HG03175 (cell line): ENCODE measurements at regions not wholly inside any gene's neighbourhood (a gene's known extent, or its start where the extent isn't known, plus 50 kb on each side); places are given as distances from the start of the nearest gene placed in this dataset.
A peak's percentile ranks its signal among the peaks of the same experiment; 100 is the strongest.

Experiments
- ATAC-seq: cut with Tn5 transposase; IDR thresholded peaks from one replicate; pipeline ENCODE4 v1.9.1; 2021; ENCODE audit warnings: mild to moderate bottlenecking, moderate library complexity; ENCODE audit not compliant: unreplicated experiment

DNA sequence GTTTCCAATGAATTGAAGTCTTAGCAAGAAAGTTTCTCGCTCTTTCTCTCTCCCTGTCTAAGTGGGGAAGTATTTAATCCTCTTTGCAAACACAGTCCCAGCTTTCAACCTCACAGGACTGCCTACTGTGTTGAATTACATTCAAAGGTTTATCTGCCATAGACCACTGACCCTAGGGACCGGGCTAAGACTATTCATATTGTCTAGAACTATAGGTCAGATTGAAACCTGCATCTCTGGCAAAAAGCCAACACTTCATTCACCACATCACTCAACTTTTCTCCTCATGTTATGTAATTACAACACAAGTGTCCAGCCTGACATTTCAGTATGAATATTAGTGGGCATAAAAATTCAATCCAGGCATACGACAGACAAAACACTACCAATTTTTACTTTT is 314.7 kb upstream of the RSPO3 start:
- peak; percentile 47 for ATAC-seq

- ATAC-seq, result peak; percentile 86
Observed at GRCh38 chr6:126804332-126805064, 314.0 kb upstream of the RSPO3 start.

DNA sequence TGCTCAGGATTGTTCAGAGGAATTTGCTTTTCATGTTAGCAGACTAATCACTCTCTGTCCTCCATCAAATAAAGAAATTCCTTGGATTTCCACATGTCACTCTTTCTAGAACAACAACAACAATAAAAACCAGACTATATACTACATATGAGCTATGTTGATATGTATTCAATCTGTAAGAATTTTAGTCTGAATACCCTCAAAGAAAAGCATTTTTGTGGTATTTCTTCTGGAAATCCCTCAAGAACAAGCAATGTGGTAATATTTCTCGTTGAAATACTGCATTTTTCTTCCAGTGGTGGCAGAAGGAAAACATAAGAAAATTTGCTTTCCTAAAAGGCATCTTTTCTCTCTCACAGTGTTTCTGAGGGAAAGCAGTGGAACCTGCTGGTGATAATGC is 312.6 kb upstream of the RSPO3 start:
- ATAC-seq, result no peak

GRCh38 chr6:126807876-126808275 is 310.6 kb upstream of the RSPO3 start:
- ATAC-seq, result no peak

DNA sequence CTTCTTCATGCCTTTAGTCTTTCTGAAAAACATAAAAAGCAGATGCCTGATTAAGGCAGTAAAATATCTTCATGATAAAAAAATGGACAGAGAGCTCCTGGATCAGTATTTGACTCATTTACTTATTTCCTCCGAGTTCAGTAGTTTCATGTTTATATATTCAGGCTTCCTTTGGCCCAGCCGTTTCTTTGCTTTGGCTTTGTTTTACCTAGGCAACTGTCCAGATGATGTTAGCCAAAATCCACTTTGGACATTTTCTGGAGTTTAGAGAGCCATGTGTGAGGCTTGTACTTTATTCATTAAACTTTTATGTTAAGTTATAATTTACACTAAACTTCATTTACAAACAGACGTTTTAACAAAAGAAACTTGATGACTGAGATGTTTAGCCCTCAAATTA is 307.1 kb upstream of the RSPO3 start:
- ATAC-seq, result no peak

DNA sequence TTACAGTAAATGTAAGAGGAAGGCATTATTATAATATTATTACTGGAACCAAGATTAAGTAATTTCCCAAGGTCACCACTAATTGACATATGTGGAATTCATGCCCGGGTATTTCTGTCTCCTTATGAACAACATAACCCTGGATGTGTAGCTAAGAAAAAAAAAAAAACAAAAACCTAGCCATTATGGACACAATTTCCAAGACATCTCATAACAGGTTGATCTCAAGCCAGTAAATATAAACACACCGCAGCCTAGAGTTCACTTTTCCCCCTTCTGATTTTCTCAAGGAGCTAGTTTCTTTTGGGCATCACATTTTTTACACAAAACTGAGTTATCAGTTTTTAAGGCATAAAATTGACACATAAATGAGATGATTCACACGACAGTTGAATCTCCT is 306.5 kb upstream of the RSPO3 start:
- ATAC-seq, result no peak

DNA sequence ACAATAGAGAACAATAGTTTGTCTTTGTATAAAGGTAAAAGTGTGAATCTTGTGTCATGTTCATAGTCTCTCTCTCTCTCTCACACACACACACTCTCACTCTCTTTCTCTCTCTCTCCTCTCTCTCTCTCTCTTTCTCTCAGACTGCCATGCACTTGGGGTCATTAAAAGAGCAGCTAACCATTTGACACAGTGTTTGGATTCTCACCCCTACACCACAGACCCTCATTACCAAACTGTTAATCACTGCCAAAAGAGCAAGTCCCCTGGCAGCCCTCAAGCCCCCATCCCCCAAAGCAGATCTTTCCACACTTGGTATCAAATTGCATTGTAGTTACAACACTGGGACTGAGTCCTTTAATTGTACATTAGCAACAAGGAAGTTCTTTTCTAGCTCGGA is 305.8 kb upstream of the RSPO3 start:
- no peak for ATAC-seq

- ATAC-seq, result no peak
Observed at GRCh38 chr6:126820634-126821033, 297.8 kb upstream of the RSPO3 start.

- ATAC-seq, result no peak
Observed at GRCh38 chr6:126821706-126822105, 296.8 kb upstream of the RSPO3 start.

GRCh38 chr6:126824226-126824625 is 294.2 kb upstream of the RSPO3 start:
- ATAC-seq, result no peak

DNA sequence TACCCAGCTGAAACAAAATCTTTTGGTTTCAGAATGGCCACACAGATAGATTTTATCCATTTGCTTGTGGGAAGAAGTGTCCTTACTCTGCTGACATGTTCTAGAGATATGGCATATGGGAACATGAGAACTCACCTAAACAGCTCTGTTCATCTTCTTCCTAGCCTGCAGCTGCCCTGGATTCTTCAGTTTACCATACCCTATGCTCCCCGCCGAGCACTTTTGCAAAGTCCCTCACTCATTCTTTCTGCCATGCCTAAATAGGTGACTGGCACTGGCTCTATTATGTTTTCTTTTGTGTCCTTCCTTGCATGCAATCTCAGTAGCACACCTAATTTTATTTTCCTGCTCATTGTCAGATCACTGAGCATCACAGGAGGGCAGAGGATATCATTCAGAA is 293.7 kb upstream of the RSPO3 start:
- ATAC-seq, result no peak

DNA sequence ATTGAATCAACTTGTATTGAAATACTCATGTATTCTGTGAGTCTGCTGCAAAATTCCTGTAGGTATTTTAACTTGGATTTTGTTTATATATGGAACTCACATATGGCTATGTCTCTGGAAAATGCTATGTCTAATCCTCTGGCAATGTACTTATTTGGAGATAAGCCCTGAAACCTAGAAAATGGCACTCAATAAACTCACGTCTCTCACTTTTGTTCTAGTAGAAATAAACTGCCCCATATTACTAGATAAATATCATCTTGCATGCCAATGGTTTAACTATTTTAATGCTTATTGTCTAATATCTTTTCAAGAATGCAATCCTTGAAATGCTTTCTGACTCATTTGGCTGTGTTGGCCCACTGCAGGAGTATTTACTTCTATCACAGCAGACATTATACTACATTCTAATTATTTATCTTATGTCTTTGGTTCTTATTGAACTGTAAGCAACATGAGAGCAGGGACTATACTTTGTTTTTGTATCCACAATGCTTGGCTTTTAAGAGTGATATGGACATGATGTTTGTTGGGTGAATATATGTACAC is 292.2 kb upstream of the RSPO3 start:
- ATAC-seq, result no peak

GRCh38 chr6:126831461-126831860 is 287.0 kb upstream of the RSPO3 start:
- no peak for ATAC-seq

DNA sequence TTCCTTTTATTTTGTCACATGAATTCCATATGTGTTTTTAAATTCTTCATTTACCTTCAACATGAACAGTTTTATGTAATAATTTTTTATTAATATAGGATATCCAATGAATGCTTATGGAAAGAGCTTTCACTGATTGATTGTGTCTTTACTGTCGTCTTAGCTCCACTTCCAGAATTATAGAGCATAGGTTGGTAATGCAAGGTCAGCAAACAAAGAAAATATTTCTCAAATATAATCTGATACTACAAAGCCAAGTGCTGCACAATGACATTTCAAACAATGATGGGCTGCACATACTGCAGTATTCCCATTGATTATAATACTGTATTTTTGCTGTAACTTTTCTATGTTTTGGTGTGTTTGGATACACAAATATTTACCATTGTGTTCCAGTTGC is 275.7 kb upstream of the RSPO3 start:
- no peak for ATAC-seq

DNA sequence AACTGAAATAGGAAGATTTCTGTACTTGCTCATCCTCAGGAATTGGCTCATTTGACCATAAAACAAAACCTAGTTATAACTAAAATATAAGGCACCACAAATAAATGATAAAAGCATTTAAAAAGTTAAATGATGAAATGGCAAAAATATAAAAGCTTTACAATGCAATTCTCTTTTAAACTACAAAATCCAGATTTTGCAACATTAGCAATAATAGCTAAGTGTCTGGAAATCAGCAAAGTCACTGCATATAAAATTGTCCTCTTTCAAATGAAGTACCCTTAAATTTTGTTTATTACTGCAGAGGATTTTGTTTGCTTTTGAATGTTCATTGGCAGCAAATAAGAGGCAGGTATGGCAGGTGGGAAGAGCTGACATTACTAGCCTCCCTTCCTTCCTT is 270.4 kb upstream of the RSPO3 start:
- ATAC-seq, result no peak

DNA sequence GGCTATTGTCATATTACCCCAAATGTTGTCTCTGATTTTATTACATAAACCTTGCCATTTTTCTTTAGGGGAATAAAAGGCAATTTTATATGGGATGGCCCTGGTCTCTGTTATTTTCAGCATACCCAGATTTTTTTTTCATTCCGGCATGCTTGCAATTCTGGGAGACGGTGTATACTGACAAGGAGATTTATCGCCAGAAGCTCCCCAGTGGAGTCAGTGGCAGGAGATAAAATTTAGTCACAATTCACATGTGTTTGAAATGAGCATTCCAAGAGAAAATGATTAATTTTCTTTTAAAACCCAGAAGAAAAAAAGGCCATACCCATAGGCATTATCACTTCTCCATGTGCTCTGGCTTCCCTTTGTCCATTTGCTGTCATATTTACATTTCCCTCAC is 250.8 kb upstream of the RSPO3 start:
- no peak for ATAC-seq

DNA sequence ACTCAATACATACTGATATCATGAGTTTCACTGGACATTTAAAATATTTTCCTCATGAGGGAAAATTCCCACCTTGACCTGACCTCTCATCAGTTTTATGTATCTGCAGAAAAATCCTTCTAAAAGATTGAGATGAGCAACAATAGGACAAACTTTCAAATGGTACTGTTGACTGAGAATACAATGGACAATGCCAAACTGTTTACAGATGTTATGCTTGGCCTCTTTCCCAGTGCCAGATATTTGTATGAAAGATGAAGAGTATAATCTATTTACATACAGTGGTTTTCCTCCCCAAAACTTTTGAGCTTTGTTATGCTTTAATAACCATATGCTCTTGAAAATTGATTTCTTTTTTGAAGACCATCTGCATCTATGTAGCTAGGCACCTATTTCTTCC is 245.1 kb upstream of the RSPO3 start:
- no peak for ATAC-seq

DNA sequence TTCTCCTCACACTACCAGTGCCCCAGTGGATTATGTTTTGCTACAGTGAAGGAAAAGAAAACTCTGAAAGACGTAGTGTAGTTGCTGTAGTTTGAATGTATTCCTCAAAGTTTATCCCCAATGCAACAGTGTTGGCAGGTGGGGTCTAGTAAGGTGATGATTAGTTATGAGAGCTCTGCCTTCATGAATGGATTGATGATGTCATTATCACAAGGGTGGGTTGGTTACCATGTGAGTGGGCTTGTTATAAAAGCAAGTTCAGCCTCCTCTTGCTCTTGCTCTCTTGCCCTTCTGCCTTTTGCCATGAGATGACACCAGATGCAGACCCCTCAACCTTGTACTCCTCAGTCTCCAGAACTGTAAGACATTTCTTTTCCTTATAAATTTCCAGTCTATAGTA is 244.7 kb upstream of the RSPO3 start:
- no peak for ATAC-seq

GRCh38 chr6:126876446-126876845 is 242.0 kb upstream of the RSPO3 start:
- ATAC-seq, result no peak

DNA sequence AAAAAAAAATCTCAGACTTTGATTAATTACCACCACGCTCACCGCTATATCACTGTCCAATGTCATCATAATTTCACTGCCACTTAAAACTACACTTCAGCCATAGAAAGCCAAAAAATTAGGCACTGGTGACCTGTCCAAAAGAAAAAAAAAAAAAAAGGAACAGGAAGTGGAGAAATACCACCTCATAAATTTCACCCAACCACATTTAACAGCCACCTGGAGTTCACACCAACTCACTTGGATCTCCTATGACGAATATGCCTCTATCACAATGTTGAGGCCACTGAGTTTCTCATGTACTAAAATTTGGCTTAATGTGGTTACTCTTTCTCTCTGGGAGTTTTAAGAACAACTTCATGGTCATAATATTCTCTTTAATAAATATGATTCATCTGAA is 237.5 kb upstream of the RSPO3 start:
- no peak for ATAC-seq

GRCh38 chr6:126886106-126886505 is 232.4 kb upstream of the RSPO3 start:
- no peak for ATAC-seq

GRCh38 chr6:126888727-126889725 is 229.4 kb upstream of the RSPO3 start:
- no peak for ATAC-seq
